Tibial artery (tissue), 4 donors: ENCODE measurements at regions not wholly inside any gene's neighbourhood (a gene's known extent, or its start where the extent isn't known, plus 50 kb on each side); places are given as distances from the start of the nearest gene placed in this dataset.

Experiments used
- DNase-seq, 2 donors: peaks; one replicate each; pipeline ENCODE4 v3.0.0-alpha.2; 2019
- H3K27ac ChIP-seq, 2 donors: fragments of 200-600 bp; sonication (generic) in 1 of 2; 1 replicate in 1 of 2; 2 replicates in 1 of 2; pipeline ENCODE4 v1.5.1; 2018 to 2019; ENCODE audit warnings: mild to moderate bottlenecking in 1 of 2
- H3K27me3 ChIP-seq, 2 donors: fragments of 200-600 bp; sonication (generic) in 1 of 2; one replicate each; pipeline versions ENCODE4 v1.5.1 to v1.6.0; 2016 to 2019
- H3K36me3 ChIP-seq, 3 donors: fragments of 200-600 bp; sonication (generic) in 2 of 3; one replicate each; pipeline ENCODE4 v1.5.1; 2016 to 2019; ENCODE audit warnings: mild to moderate bottlenecking in 2 of 3
- H3K4me1 ChIP-seq, 4 donors: fragments of 200-600 bp; sonication (generic) in 2 of 4; 1 replicate in 3 of 4; 2 replicates in 1 of 4; pipeline ENCODE4 v1.5.1; 2016 to 2019
- H3K4me3 ChIP-seq, 2 donors: fragments of 200-600 bp; sonication (generic) in 1 of 2; 1 replicate in 1 of 2; 2 replicates in 1 of 2; pipeline ENCODE4 v1.5.1; 2018 to 2019; ENCODE audit warnings: mild to moderate bottlenecking in 2 of 2
- H3K9me3 ChIP-seq, 3 donors: fragments of 200-600 bp; sonication (generic) in 1 of 3; one replicate each; pipeline ENCODE4 v1.5.1; 2016 to 2019
- intact Hi-C: fragments of 100-400 bp; cut with DNase I; formaldehyde crosslinking; loops from one replicate; pipeline ENCODE4 v1.15.0; 2023; ENCODE audit warnings: low total_unique reads
- TF ChIP-seq, protein P1 (sequence below), 2 experiments: fragments of 200-600 bp in 1 of 2; fragments of 450-650 bp in 1 of 2; IDR thresholded peaks; one replicate each; pipeline ENCODE4 v1.5.1; 2017 to 2019; ENCODE audit warnings: antibody characterized with exemption in 2 of 2, mild to moderate bottlenecking in 1 of 2, moderate library complexity in 1 of 2

GRCh38 chr2:3132466-3132865, 245.2 kb downstream of the EIPR1 start:
- Histone ChIP-seq H3K9me3 (peaks cover 0 to 15% (median 9%) of the 10 kb centered on the region in 3 donors), H3K27ac (no peak overlapping the region), H3K36me3 (no peaks in the 10 kb centered on the region), H3K27me3 (peaks cover 0 to 22% of the 10 kb centered on the region in 2 donors), H3K4me3 (no peak overlapping the region), H3K4me1 (no peaks in the 10 kb centered on the region)
- TF ChIP-seq, protein P1, sequence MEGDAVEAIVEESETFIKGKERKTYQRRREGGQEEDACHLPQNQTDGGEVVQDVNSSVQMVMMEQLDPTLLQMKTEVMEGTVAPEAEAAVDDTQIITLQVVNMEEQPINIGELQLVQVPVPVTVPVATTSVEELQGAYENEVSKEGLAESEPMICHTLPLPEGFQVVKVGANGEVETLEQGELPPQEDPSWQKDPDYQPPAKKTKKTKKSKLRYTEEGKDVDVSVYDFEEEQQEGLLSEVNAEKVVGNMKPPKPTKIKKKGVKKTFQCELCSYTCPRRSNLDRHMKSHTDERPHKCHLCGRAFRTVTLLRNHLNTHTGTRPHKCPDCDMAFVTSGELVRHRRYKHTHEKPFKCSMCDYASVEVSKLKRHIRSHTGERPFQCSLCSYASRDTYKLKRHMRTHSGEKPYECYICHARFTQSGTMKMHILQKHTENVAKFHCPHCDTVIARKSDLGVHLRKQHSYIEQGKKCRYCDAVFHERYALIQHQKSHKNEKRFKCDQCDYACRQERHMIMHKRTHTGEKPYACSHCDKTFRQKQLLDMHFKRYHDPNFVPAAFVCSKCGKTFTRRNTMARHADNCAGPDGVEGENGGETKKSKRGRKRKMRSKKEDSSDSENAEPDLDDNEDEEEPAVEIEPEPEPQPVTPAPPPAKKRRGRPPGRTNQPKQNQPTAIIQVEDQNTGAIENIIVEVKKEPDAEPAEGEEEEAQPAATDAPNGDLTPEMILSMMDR (IDR thresholded peaks at IDR 0.05), result no peak
- DNase-seq, result peak in 1 of 2 donors; percentile 42
- intact Hi-C loops, result no loop called here

DNA sequence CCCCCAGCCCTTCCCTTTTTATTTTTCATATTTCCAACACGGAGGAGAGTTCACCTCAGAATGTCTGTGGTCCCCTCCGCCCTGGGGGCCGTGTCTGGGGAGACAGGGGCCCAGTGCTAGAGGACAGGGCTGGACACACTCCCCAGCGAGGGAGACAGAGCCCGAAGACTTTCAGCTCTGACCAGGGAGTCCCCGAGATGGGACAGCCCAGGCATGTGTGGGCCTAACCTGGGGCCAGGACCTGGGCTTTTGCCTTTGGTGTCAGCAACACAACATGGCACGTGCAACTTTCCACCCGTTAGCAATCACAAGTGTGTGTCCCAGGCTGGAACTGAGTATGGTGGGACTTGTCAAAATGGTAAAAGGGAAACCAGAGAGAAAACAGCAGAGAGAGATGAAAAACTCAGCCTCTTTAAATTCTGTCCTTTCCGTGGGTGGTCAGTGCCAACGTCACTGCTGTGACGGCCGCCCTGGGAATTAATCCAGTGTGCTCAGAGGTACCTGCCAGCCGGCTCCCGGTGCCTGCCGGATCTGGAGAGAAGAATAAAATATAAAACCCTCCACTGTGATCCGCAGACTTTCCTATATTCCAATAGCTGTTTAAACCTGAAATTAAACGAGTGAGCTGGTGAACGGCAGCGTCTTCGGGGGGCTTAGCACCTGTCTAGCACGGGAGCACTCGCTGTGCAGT, 245.8 kb downstream of the EIPR1 start:
- Histone ChIP-seq H3K4me3 (no peak overlapping the region), H3K27me3 (peaks cover 0 to 22% of the 10 kb centered on the region in 2 donors), H3K9me3 (peaks cover 0 to 15% (median 9%) of the 10 kb centered on the region in 3 donors), H3K27ac (no peak overlapping the region), H3K36me3 (no peaks in the 10 kb centered on the region), H3K4me1 (no peaks in the 10 kb centered on the region)
- TF ChIP-seq, protein P1 (IDR thresholded peaks at IDR 0.05), result no peak
- DNase-seq, result peak in 1 of 2 donors; percentile 42
- intact Hi-C loops, result no loop called here

DNA sequence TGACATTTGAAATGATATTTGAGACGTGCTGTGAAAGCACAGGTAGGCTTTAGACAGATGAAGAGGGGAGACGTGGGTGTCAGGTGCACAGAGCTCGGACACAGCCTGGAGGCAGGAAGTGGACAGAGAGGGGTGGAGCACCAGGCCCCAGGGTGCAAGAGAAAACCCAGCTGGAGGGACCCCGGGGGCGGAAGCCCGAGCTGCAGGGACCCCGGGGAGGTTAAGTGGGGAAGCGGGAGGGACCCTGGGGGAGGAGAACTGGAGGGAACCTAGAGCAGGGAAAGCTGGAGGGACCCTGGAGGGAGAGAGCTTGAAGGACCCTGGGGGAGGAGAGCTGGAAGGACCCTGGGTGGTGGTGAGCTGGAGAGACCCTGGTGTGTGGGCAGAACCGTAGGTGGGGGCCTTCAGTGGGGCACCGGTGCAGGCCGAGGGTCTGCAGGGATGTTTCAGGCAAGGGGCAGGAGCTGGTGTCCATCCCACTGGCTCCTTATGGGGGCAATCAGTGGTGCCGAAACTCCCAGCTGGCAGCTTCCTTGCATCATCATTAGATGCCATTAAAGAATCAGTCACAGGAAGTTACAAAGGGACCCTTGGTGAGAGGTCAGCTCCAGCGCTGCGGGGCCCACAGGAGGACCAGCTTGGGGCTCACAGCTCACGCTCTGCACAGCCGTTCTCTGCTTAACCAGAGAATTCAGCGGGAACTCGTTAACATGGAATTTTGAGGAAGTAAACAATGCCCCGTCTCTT, 246.6 kb downstream of the EIPR1 start:
- Histone ChIP-seq H3K27ac (no peak overlapping the region), H3K36me3 (no peaks in the 10 kb centered on the region), H3K4me3 (no peak overlapping the region), H3K4me1 (no peaks in the 10 kb centered on the region), H3K9me3 (peaks cover 0 to 15% (median 9%) of the 10 kb centered on the region in 3 donors), H3K27me3 (peaks cover 0 to 22% of the 10 kb centered on the region in 2 donors)
- peak in 1 of 2 donors; percentile 44 for DNase-seq
- TF ChIP-seq, protein P1 (IDR thresholded peaks at IDR 0.05), result no peak
- intact Hi-C loops, result no loop called here

DNA sequence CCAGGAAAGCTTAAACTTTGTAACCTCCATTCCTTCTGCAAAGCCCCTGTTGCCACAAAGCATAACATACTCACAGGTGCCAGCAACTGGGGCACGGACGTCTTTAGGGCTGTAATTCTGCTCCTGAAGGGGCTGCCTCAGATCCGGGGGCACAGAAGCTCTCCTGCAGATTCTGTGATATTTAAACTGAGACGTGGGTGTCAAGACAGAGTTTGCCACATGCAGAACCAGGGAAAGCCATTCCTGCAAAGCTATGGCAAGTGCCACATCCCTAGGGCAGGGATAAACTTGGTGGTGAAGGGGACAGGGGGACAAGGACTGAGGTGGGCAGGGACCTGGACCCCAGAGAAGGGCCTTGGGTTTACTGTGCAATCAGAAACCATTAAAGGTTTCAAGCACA, 247.2 kb downstream of the EIPR1 start:
- intact Hi-C loops, result no loop called here

GRCh38 chr2:3129867-3130266, 247.8 kb downstream of the EIPR1 start:
- TF ChIP-seq, protein P1 (IDR thresholded peaks at IDR 0.05), result no peak
- intact Hi-C loops, result no loop called here
- DNase-seq, result peak in 1 of 2 donors; percentile 7
- H3K9me3 ChIP-seq, result peaks cover 0 to 10% (median 9%) of the 10 kb centered on the region in 3 donors
- H3K4me1 ChIP-seq, result no peaks in the 10 kb centered on the region
- peaks cover 0 to 22% of the 10 kb centered on the region in 2 donors for H3K27me3 ChIP-seq
- no peak overlapping the region for H3K4me3 ChIP-seq
- no peak overlapping the region for H3K27ac ChIP-seq
- H3K36me3 ChIP-seq, result no peaks in the 10 kb centered on the region

More for the DNA sequence above, 247.2 kb downstream of the EIPR1 start:
- peaks cover 0 to 10% (median 9%) of the 10 kb centered on the region in 3 donors for H3K9me3 ChIP-seq
- no peaks in the 10 kb centered on the region for H3K36me3 ChIP-seq
- H3K27me3 ChIP-seq, result peaks cover 0 to 22% of the 10 kb centered on the region in 2 donors
- TF ChIP-seq, protein P1 (IDR thresholded peaks at IDR 0.05), result no peak
- no peak overlapping the region for H3K4me3 ChIP-seq
- H3K4me1 ChIP-seq, result no peaks in the 10 kb centered on the region
- no peak overlapping the region for H3K27ac ChIP-seq
- DNase-seq, result peak in 1 of 2 donors; percentile 16
